GM12878 (cell line): ENCODE measurements at regions not wholly inside any gene's neighbourhood (a gene's known extent, or its start where the extent isn't known, plus 50 kb on each side); places are given as distances from the start of the nearest gene placed in this dataset.

Experiments
- CREB1 ChIP-seq: IDR thresholded peaks from 2 replicates; pipeline ENCODE4 v1.6.1; 2012; ENCODE audit warnings: low read depth, mild to moderate bottlenecking, inconsistent platforms
- EP300 ChIP-seq, 2 experiments: fragments of 150-350 bp in 1 of 2; IDR thresholded peaks; 2 replicates each; pipeline ENCODE4 v1.6.1; 2011 to 2012; ENCODE audit warnings: low read depth in 2 of 2, low read length in 2 of 2, borderline replicate concordance in 1 of 2, improper control_type of control experiment in 1 of 2, inconsistent platforms in 1 of 2; ENCODE audit not compliant: control insufficient read depth in 1 of 2
- FOS ChIP-seq: IDR thresholded peaks from 3 replicates; pipeline ENCODE4 v1.6.1; 2011; ENCODE audit warnings: borderline replicate concordance; ENCODE audit not compliant: insufficient read length; ENCODE audit errors: extremely low read depth
- MXI1 ChIP-seq: fragments of 150-350 bp; IDR thresholded peaks from 2 replicates; pipeline ENCODE4 v1.6.1; 2011; ENCODE audit warnings: low read depth, mild to moderate bottlenecking, inconsistent platforms, low read length, improper control_type of control experiment
- POLR2A ChIP-seq: IDR thresholded peaks from 2 replicates; pipeline ENCODE4 v1.6.1; 2011; ENCODE audit warnings: low read depth, mild to moderate bottlenecking, low read length
- TF ChIP-seq, protein P1 (sequence below): fragments of 450-650 bp; formaldehyde crosslinking; IDR thresholded peaks from 2 replicates; pipeline ENCODE4 v1.5.0; 2022; ENCODE audit warnings: mild to moderate bottlenecking, missing genetic modification characterization
- TF ChIP-seq, protein P2 (sequence below): IDR thresholded peaks from 2 replicates; pipeline ENCODE4 v1.6.1; 2011; ENCODE audit warnings: borderline replicate concordance, low read depth, mild to moderate bottlenecking, moderate library complexity, mixed read lengths, low read length; ENCODE audit not compliant: insufficient read depth; ENCODE audit errors: extremely low read length
- TF ChIP-seq, protein P3 (sequence below), 3 experiments: IDR thresholded peaks in 2 of 3; conservative IDR thresholded peaks in 1 of 3; 2 replicates each; pipeline ENCODE4 v1.5.1; 2011; ENCODE audit warnings: low read depth in 3 of 3, low read length in 3 of 3, mild to moderate bottlenecking in 3 of 3, control low read depth in 2 of 3, moderate library complexity in 2 of 3, inconsistent platforms in 1 of 3, mixed read lengths in 1 of 3; ENCODE audit not compliant: control insufficient read depth in 2 of 3, insufficient read depth in 1 of 3; ENCODE audit errors: extremely low read depth in 1 of 3
- TF ChIP-seq, protein P4 (sequence below): fragments of 450-650 bp; IDR thresholded peaks from 2 replicates; pipeline ENCODE4 v1.6.1; 2017; ENCODE audit warnings: mild to moderate bottlenecking

DNA sequence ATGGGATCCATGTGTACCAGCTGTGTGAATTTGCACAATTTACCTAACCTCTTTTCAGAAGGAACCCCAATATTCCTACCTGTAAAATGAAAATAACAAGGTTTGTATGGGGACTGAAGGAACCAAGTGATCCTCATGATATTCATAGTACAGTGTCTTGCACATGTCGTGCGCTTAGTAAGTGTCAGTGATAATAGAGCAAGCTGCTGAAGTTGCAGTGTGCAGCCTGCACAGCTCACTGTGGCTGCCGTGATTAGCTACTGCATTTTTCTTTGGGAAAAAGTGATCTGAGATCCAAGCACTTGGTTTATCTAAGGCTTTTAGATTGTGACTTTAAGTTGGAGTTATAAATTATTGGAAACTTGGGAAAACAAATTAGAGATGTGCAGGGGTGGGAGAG, 135.9 kb upstream of the FRY start:
- TF ChIP-seq CREB1 (no peak), POLR2A (no peak), EP300 (IDR thresholded peaks at IDR 0.05; ENCODE audit: borderline replicate concordance in 1 of 2, control insufficient read depth in 1 of 2, low read depth in 2 of 2, low read length in 2 of 2) (no peak), MXI1 (no peak), FOS (no peak)
- TF ChIP-seq, protein P1, sequence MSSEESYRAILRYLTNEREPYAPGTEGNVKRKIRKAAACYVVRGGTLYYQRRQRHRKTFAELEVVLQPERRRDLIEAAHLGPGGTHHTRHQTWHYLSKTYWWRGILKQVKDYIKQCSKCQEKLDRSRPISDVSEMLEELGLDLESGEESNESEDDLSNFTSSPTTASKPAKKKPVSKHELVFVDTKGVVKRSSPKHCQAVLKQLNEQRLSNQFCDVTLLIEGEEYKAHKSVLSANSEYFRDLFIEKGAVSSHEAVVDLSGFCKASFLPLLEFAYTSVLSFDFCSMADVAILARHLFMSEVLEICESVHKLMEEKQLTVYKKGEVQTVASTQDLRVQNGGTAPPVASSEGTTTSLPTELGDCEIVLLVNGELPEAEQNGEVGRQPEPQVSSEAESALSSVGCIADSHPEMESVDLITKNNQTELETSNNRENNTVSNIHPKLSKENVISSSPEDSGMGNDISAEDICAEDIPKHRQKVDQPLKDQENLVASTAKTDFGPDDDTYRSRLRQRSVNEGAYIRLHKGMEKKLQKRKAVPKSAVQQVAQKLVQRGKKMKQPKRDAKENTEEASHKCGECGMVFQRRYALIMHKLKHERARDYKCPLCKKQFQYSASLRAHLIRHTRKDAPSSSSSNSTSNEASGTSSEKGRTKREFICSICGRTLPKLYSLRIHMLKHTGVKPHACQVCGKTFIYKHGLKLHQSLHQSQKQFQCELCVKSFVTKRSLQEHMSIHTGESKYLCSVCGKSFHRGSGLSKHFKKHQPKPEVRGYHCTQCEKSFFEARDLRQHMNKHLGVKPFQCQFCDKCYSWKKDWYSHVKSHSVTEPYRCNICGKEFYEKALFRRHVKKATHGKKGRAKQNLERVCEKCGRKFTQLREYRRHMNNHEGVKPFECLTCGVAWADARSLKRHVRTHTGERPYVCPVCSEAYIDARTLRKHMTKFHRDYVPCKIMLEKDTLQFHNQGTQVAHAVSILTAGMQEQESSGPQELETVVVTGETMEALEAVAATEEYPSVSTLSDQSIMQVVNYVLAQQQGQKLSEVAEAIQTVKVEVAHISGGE (CRISPR knock-in tag), result no peak
- TF ChIP-seq, protein P2, sequence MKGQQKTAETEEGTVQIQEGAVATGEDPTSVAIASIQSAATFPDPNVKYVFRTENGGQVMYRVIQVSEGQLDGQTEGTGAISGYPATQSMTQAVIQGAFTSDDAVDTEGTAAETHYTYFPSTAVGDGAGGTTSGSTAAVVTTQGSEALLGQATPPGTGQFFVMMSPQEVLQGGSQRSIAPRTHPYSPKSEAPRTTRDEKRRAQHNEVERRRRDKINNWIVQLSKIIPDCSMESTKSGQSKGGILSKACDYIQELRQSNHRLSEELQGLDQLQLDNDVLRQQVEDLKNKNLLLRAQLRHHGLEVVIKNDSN, result no peak
- TF ChIP-seq, protein P3, sequence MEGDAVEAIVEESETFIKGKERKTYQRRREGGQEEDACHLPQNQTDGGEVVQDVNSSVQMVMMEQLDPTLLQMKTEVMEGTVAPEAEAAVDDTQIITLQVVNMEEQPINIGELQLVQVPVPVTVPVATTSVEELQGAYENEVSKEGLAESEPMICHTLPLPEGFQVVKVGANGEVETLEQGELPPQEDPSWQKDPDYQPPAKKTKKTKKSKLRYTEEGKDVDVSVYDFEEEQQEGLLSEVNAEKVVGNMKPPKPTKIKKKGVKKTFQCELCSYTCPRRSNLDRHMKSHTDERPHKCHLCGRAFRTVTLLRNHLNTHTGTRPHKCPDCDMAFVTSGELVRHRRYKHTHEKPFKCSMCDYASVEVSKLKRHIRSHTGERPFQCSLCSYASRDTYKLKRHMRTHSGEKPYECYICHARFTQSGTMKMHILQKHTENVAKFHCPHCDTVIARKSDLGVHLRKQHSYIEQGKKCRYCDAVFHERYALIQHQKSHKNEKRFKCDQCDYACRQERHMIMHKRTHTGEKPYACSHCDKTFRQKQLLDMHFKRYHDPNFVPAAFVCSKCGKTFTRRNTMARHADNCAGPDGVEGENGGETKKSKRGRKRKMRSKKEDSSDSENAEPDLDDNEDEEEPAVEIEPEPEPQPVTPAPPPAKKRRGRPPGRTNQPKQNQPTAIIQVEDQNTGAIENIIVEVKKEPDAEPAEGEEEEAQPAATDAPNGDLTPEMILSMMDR (IDR thresholded peaks at IDR 0.05 in 2 of 3, conservative IDR thresholded peaks at IDR 0.05 in 1 of 3; ENCODE audit: control insufficient read depth in 2 of 3, extremely low read depth in 1 of 3, insufficient read depth in 1 of 3, low read depth in 3 of 3, low read length in 3 of 3), result no peak
- TF ChIP-seq, protein P4, sequence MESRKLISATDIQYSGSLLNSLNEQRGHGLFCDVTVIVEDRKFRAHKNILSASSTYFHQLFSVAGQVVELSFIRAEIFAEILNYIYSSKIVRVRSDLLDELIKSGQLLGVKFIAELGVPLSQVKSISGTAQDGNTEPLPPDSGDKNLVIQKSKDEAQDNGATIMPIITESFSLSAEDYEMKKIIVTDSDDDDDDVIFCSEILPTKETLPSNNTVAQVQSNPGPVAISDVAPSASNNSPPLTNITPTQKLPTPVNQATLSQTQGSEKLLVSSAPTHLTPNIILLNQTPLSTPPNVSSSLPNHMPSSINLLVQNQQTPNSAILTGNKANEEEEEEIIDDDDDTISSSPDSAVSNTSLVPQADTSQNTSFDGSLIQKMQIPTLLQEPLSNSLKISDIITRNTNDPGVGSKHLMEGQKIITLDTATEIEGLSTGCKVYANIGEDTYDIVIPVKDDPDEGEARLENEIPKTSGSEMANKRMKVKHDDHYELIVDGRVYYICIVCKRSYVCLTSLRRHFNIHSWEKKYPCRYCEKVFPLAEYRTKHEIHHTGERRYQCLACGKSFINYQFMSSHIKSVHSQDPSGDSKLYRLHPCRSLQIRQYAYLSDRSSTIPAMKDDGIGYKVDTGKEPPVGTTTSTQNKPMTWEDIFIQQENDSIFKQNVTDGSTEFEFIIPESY, result no peak
